Gastroesophageal sphincter (tissue), 3 donors: ENCODE measurements at regions not wholly inside any gene's neighbourhood (a gene's known extent, or its start where the extent isn't known, plus 50 kb on each side); places are given as distances from the start of the nearest gene placed in this dataset.

Source experiments
- CTCF ChIP-seq, 4 experiments: fragments of 200-600 bp in 2 of 4; fragments of 450-650 bp in 2 of 4; sonication (generic) in 1 of 4; IDR thresholded peaks; one replicate each; pipeline ENCODE4 v1.5.1; 2017 to 2019; ENCODE audit warnings: antibody characterized with exemption in 4 of 4, mild to moderate bottlenecking in 2 of 4, moderate library complexity in 2 of 4
- POLR2A ChIP-seq, 2 donors: fragments of 450-650 bp; IDR thresholded peaks; one replicate each; pipeline ENCODE4 v1.6.1; 2017; ENCODE audit warnings: antibody characterized with exemption in 2 of 2, mild to moderate bottlenecking in 2 of 2, moderate library complexity in 1 of 2

DNA sequence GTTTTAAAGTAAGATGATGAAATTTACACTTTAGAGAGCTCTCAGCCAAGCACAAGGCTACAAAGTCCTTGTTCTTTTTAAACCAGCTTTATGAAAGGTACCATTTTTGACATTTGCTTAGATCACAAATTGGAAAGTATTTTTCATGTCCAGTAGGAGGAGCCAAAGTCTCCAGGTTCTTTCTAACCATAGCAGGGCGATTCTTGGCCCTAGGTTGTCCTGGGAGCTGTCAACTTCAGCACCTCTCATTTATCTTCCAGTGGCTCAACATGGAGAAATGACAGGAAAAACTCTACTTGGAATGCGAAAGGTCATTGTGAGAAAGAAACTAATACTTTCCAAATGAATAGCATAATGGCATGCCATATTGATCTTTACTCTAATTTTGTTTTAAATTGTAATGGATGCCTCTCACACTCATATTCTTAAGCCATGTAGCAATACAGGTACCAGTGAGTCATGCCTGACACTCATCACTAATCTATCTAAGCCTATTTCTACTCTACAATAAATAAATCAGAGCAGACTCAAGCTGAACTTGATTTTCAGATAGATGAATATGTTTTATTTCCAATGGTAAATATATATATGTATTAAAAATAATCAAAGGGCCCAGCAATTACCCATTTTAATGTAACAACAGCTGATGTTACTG is 919.1 kb upstream of the EEF2KMT start:
- TF ChIP-seq CTCF (IDR thresholded peaks at IDR 0.05): no peak
- no peak for TF ChIP-seq POLR2A (IDR thresholded peaks at IDR 0.05)
